HG02938 (cell line): ENCODE measurements at regions not wholly inside any gene's neighbourhood (a gene's known extent, or its start where the extent isn't known, plus 50 kb on each side); places are given as distances from the start of the nearest gene placed in this dataset.

ENCODE experiments used
- ATAC-seq: cut with Tn5 transposase; IDR thresholded peaks from one replicate; pipeline ENCODE4 v1.9.1; 2021; ENCODE audit warnings: mild to moderate bottlenecking, moderate library complexity; ENCODE audit not compliant: unreplicated experiment

DNA sequence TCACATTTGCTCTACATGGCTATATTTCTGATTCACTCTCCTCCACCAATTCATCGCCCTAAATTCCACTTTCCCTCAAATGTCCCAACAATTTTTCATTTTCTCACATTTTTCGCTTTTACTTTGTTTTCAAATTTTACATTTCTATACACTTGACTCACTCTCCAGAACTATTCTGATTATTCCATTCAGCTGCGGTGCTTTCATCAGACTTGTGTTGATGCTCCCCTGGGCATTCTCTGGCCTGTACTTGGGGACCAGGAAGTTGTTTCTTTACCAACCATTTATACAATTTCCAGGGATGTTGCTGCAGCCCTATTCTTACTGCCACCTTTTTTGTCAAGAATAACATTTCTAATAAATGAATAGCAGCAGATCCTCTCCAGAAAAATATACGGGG lies 444.8 kb downstream of the MAFB start:
- no peak for ATAC-seq

DNA sequence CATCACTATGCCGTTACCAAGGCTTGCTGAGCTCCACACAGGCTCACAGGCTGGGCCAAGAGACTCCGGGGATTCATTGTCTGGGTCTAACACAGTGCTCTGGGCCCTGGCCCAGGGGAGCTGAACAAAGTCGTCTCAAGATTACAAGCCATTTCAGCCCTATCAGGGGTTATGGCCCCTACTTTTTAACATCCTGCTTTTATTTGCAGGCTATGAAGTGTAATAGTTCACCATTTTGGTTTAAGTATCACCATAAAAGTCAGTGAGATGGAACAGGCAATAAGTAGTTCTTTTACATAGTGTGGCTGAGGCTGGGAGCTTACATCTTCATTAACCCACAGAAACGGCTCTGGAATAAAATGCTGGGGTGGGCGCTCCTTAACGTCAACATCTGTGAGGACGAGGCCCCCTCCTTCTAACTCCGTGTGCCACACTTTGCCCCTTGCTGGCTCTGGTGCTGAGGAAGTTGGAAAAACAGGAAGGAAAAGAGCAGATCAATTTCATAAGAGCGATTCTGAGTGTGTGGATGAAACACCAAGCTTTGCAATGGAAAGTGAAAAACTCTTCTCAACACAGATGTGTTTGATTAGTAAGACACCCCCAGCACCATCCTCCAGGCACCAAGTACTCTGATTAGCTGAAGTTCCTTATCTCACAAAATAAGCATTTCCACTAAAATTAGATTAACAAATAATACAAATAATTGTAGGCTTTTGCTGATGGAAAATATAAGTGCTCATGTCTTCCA lies 447.3 kb downstream of the MAFB start:
- no peak for ATAC-seq

DNA sequence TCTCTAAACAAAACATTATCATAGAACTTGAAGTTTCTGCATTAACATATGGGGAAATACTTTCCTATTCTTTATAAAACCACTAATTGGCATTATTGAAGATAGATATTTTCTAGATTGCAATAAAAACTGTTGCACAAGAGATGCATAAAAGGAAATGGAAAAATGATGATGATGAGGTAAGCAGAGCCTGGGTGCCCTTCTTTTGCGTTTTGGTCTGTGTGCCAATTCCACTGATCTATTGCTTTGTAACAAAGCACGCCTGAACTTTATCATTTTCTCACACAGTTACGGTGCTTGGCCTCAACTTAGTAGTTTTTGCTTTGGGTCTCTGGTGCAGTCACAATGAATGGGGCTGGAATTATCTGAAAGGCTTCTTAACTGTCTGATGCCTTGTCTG lies 450.5 kb downstream of the MAFB start:
- ATAC-seq = no peak

DNA sequence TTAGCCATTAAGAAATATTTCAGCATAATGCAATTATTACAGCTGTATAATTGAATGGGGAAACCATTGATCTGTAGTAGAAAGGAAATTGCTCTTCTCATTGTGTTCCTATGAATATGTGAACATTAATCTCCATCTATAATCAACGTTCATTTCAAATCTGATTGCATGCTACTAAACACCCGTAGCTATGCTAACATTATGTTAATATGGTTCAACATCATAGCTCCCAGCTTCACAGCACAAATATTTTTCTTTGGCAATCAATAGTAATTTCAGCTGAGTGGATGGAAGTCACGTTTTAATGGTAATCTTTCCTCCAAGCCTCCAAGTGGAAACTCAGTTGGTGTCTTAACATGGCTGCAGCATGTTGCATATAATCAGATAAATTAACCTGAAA lies 454.4 kb downstream of the MAFB start:
- ATAC-seq = no peak

DNA sequence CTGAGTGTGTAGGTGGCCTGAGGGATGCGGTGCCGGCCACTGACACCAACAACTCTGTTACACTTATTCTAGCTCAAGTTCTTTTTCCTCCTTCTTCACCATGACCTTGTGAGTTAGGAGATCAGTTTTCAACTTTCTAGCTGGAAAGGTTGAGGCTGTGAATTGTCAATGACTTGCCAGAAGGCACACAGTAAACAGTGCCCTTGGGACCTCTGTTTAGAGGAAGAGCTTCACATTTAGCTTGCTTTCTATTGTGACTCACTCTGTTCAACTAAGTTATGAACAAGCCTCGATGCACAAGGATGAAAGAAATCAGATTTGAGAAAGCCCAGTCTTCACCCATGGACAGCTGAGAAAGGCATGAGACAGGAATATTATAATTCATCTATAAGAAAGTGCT lies 455.6 kb downstream of the MAFB start:
- no peak for ATAC-seq

DNA sequence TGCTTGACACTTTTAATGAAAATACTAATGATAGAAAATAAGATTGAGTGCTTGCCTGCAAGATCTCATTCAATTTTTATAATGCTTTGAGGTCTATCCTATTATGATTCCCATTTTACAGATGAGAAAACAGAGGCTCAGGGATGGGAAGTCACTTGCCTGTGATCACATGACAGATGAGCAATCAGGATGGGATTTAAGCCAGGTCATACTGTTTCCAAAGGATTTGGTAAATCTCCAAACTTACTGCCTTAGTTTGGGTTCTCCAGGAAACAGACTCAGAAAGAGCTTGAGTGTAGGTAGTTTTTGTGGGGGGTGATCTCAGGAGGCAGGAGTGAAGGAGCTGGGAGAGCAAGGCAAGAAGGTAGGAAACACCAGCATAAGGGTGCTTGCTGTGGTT lies 456.3 kb downstream of the MAFB start:
- ATAC-seq = no peak

DNA sequence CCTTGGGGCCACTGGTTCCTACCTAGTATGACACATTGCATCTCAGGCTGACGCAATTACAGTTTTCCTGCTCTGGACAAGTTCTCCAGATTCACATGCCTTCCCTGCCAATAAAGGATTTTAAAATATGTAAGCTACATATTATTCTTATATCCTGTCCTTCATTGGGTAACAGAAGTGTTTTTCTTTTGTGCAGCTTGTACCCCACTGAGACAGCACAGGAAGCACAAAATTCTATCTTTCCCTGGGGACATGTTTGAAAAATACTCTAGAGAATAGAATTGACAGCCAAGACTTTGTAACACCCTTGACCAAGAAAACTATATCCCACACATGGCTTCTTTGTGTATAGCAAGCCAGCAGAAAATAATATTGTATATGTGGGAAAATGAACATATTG lies 456.8 kb downstream of the MAFB start:
- no peak for ATAC-seq

DNA sequence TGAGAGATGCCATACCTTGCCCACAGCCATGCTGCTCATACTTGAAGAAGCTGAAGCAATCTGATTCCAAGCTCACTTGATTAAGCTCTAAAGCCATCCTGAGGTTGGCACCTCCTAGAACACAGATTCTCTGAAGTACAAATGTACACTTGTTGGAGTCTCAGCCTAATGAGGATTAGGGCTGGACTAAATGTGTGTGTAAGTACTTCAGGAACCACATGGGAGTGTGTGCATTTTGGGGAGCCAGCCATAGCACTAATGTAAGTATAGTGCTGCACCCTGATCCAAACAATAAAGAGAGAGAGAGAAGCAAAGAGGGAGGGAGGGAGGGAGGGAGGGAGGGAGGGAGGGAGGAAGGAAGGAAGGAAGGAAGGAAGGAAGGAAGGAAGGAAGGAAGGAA lies 458.6 kb downstream of the MAFB start:
- no peak for ATAC-seq

DNA sequence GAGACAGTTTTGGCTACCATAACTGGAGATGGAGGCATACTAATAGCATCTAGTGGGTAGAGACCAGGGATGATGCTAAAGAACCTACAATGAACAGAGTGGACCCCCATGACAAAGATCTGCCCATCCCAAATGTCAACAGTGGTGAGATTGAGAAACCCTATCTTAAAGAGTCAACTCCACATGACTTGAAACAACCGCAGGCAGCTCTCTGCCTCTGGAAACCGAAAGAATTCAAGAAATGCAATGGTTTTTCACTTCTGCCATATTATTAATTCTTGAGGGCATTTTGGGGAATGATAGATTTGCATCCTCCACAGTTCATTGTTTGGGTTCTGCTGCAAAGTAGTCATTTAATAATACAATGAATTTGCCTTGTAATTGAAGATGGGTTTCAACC lies 463.4 kb downstream of the MAFB start:
- no peak for ATAC-seq

DNA sequence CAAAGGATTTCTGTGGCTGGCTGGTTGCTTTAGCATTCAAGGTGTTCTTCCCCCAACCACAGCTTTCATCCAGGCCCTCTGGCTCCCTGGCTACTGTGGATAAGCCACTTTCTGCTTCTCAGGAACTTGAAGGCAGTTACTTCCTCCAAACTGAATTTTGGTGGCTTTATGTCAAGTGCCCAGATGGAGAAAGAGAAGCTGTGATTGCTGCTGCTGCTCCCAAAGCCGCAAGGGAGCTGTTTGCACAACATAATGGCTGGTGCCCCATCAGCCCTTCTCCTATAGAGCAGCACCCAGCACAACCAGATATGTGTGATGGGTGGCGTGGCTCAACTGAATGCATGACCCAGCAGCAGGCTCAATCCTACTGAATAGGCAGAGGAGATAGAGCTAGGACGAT lies 465.2 kb downstream of the MAFB start:
- ATAC-seq = no peak

DNA sequence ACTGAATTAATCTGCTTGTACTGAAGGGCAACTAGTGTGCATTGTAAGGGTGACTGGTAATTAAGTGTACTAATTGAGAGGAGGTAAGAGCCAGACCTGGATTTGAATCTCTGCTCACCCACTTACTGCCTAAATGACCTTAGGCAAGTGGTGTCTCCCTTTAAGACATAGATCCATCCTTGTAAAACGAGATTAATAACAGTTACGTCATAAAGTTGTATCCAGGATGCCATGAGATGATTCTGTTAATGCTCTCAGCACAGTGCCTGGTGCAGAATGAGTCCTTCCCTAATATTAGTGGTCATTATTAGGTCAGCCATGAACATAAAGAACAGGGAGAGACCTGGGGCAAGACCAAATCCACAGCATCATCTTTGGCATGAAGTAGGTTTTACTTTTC lies 470.1 kb downstream of the MAFB start:
- no peak for ATAC-seq

DNA sequence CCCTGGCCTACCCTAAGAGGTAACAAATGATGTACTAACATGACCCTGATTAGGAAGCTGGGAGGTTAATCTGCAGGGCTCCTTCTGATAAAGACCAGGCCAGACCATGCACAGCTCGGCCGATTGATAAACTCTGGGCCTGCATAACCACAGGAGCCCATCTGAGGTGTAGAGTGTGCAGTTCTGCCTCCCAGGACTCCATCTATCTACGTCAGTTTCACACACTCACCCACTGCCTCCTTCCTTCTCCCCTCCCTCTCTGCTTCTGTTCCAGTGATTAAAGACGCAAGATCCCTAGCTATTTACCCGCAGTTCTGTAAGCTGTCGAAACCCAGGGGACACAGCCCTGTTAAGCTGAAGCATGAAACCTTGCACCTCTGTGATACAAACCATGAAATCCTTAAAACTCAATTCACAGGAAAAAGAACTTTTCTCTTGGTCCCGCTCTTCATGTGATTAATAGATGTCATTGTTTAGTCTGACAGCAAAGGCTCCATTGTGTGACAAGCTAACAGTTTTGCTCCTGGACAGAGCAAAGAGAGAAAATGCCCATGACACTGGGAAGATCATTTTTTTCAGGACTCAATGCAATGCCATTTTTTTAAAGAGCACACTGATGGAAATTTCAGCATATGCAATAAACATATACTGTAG lies 470.6 kb downstream of the MAFB start:
- no peak for ATAC-seq

DNA sequence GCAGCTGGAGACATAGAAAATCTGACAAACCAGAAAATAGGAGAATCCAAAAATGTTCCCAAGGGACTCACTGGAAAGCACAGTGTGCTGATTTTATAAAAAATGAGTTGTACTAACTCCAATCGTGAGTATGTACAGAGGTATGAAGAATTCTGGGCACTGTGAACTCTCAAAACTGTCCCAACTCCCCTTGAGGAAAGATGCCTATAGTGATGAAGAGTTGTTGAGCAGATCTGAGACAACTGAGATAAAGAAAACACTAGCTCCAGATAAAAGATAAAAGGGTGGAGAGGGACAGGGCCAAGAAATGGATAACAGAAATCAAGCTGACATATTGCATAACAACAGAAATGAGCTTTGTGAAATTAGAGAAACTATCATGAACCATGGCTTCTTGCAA lies 481.4 kb downstream of the MAFB start:
- no peak for ATAC-seq

DNA sequence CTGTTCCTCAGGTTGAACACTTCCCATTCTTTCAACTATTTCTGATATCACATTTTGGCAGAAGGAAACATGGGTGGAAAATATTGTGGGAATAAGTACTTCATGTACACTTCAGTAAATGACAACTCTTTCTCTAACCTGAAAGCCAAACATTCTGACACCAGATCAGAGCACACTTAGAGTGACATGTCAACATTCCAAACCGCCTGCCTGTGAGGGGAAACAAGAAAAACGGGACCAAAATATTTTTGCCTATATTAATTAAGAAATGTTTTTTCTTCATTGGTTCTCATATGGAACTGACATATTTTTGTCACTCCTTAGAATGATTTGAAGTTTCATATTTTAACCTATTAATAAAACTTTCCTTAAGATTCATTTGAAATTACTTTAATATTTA lies 483.1 kb downstream of the MAFB start:
- no peak for ATAC-seq

DNA sequence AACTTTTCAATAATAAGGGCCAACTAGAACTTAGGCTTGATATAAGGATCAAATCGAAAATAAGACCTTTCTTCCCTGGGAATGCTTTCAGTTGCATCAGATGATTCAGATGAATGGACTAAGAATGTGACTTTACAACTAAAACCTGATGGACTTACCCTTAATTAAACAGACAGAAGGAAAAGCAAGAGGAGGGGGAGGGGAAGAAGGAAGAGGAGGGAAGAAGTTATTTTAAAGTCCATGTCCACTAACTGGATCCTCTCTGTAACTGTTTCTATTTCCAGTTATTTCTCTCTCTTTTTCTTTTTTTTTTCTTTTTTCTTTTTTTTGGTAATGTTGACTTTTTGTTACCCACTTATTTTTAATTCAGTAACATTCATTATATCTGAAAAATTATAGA lies 486.0 kb downstream of the MAFB start:
- no peak for ATAC-seq

DNA sequence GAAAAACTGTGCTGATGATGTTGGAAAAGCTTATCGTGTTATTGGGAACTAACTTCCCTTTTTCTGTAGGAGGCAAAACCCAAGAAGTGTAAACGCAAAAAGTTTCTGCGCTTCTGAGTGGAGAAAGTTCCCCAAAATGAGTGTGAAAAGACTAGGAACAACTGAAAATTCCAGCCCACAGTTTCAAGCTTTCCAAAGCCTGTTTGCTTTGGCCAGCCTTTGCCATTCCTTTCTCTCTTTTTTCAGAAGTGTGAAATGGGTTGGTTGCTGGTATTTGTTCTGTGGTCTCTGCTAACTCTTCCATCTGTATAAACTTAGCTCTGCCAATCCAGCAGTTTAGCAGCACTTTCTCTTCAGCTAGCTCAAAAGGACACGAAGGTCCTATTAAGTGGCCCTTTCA lies 491.3 kb downstream of the MAFB start:
- no peak for ATAC-seq

DNA sequence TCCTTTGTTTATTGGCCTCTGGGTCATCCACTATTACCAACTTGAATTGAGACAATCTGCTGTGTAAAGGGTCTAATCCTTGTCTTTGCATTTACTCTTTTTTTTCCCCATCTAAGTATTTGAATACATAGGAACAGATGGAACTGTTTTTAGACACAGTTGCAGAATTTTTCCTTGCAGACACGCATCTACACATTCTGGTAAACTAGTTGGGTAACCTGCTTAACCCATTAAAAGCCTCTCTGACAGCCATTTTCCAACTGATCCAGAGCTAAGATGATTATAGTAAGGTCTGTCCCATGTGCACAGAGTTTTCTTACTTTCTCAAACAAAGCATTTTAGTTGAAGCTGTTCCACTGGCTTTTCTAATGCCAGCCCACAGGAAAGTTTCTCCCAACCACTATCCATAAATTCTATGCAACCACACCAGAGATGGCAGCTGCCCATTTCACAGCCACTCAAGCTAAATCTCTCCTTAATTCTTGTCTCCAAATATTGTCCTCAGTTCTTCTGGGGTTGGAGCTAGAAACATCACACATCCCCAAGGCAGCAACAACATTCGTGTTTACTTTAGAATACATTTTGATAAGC lies 492.1 kb downstream of the MAFB start:
- no peak for ATAC-seq

DNA sequence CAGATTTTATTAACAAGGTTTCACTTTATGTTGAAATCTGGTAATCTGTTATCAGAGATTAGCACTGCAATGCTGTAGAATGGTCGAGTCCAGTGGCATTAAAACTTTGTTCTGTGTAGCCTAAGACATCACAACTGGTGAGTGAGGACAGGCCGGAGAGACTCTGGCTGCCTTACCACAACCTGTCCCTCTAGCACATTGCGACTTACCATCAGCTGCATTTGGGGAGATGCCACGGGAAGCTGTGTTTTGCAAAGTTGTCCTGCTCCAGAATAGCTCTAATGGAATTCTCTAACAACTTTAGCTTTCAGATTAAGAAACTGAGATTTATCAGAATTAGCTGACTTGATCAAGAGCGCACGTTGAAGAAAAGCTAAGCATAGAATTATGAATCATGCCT lies 493.3 kb downstream of the MAFB start:
- no peak for ATAC-seq

DNA sequence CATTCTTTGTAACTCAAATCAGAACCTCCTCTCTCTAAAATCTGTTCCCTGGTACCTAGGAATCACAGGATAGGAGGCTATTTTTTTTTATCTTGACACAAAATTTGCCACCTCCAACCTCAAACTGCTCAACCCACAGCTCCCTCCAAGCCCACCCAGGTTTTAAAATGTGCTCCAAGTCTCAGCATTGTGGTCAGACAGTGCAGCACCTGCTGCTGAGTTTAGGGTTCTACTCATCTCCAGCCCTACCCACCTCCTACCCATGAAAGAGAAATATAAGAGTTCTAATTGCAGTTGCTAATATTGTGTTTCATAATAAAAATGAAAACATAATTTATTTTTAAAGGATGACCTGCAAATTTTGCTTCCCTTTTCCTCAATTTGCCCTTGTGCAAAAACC lies 496.5 kb downstream of the MAFB start:
- ATAC-seq = no peak

DNA sequence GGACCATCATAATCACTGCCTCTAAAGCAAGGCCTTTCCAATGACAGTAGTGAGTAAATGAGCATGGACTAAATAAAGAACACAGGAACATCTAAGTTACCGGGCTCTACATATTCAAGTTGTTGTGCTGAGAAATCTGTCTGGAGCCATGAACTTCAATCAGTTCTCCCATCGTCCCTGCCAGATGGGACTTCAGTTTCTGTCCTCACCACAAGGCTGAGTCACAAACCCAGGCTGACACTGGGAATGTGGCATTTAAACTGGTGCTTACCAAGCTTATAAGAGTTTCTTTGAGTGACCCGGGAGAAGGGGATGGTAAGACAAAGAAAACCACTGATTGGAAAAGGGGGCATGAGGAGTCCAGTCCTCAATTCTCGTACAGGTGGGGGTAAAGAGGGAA lies 497.0 kb downstream of the MAFB start:
- ATAC-seq = no peak

DNA sequence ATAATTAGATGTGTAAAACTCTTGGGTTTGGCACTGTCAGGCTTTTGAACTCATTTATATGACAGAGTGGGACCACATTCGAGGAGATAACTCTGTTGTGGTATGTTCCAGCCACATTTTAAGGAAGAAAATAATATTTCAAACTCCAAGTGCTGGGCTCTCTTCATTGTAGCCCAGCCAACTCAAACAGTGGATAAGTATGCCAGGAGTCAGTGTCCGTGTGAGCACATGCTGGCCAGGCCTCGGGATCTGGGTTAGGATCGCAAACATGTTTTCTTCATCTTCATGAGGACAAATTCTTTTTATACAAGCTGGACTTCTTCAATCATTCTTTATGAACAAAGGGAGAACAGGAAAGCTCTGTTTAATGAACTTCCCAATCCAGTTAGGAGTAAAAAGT lies 497.5 kb downstream of the MAFB start:
- ATAC-seq = no peak

DNA sequence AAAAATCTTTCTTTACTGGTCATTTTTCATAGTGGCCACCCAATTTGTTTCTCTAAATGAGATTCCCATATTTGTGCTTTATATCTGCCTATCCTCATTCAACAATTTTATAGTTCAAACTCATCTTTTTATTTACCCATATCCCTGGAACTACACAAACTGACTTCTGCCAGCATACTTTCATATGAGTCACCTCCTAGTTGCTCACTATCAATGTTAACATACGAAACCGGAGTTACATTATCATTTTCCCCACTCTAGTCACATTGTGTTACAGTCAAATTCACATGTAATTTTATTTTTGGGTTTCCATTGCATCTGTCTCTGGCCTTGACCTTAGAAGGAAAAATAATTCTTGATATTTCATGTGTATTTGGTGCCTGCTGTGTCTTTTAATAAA lies 499.4 kb downstream of the MAFB start:
- ATAC-seq = no peak

DNA sequence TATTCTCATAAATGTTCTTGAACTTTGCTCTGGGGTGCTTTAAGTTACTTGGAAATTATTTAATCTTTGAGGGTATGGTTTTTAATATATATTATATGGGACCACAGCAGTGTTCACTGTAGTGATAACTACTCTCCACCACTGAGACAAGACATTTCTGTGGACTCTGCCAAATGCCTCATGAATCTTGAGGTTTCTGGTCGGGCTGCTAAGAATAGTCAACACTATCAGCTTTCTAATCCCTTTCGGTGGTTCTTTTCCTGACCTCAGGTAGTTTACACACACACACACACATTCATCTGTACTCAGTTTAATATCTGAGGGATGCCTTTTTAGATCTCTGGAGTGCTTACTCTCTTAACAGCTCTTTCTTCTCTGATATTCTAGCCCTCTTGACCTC lies 500.7 kb downstream of the MAFB start:
- ATAC-seq = no peak
